Stomach (tissue), 4 donors: ENCODE measurements at regions not wholly inside any gene's neighbourhood (a gene's known extent, or its start where the extent isn't known, plus 50 kb on each side); places are given as distances from the start of the nearest gene placed in this dataset.

Experiments
- POLR2A ChIP-seq, 4 donors: fragments of 450-650 bp; IDR thresholded peaks; one replicate each; pipeline ENCODE4 v1.6.1; 2016; ENCODE audit warnings: antibody characterized with exemption in 4 of 4, control low read depth in 2 of 4, mild to moderate bottlenecking in 1 of 4, moderate library complexity in 1 of 4
- POLR2AphosphoS5 ChIP-seq, 3 donors: sonication (generic); formaldehyde crosslinking; IDR thresholded peaks; one replicate each; pipeline ENCODE4 v1.6.1; 2016; ENCODE audit warnings: antibody characterized with exemption in 3 of 3
- TF ChIP-seq, protein P1 (sequence below), 7 experiments: fragments of 450-650 bp in 4 of 7; fragments of 200-600 bp in 3 of 7; sonication (generic) in 3 of 7; IDR thresholded peaks; one replicate each; pipeline ENCODE4 v1.5.1; 2016 to 2019; ENCODE audit warnings: antibody characterized with exemption in 7 of 7, control low read depth in 2 of 7, mild to moderate bottlenecking in 1 of 7

DNA sequence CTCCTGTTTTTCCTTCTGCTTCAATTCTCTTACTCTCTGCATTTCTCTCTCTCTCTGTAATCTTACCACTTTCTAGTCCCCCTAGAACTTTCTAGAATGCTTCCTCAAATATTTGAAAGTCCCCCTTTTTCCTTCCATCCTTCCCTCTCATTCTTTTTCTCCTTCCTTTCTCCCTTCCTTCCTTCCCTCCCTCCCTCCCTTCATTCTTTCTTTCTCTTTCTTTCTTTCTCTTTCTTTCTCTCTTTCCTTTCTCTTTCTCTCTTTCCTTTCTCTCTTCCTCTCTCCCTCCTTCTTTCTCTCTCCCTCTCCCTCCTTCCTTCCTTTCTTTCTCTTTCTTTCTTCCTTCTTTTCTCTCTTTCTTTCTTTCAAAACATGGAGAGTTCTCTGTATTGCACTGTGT lies 201.4 kb upstream of the IGF1 start:
- TF ChIP-seq, protein P1, sequence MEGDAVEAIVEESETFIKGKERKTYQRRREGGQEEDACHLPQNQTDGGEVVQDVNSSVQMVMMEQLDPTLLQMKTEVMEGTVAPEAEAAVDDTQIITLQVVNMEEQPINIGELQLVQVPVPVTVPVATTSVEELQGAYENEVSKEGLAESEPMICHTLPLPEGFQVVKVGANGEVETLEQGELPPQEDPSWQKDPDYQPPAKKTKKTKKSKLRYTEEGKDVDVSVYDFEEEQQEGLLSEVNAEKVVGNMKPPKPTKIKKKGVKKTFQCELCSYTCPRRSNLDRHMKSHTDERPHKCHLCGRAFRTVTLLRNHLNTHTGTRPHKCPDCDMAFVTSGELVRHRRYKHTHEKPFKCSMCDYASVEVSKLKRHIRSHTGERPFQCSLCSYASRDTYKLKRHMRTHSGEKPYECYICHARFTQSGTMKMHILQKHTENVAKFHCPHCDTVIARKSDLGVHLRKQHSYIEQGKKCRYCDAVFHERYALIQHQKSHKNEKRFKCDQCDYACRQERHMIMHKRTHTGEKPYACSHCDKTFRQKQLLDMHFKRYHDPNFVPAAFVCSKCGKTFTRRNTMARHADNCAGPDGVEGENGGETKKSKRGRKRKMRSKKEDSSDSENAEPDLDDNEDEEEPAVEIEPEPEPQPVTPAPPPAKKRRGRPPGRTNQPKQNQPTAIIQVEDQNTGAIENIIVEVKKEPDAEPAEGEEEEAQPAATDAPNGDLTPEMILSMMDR (IDR thresholded peaks at IDR 0.05) = no peak
- no peak for TF ChIP-seq POLR2A (IDR thresholded peaks at IDR 0.05)
- TF ChIP-seq POLR2AphosphoS5 (IDR thresholded peaks at IDR 0.05) = no peak
